Vagina (tissue), 2 donors: ENCODE measurements at regions not wholly inside any gene's neighbourhood (a gene's known extent, or its start where the extent isn't known, plus 50 kb on each side); places are given as distances from the start of the nearest gene placed in this dataset.

ENCODE experiments used
- POLR2A ChIP-seq, 2 donors: fragments of 450-650 bp; IDR thresholded peaks; one replicate each; pipeline ENCODE4 v1.6.1; 2017; ENCODE audit warnings: antibody characterized with exemption in 2 of 2, mild to moderate bottlenecking in 2 of 2, moderate library complexity in 2 of 2
- POLR2AphosphoS5 ChIP-seq, 2 donors: sonication (generic); formaldehyde crosslinking; IDR thresholded peaks; one replicate each; pipeline ENCODE4 v1.9.0; 2017; ENCODE audit warnings: antibody characterized with exemption in 2 of 2, mild to moderate bottlenecking in 2 of 2, low read depth in 1 of 2; ENCODE audit not compliant: insufficient read depth in 1 of 2
- TF ChIP-seq, protein P1 (sequence below), 3 experiments: fragments of 450-650 bp in 2 of 3; fragments of 200-600 bp in 1 of 3; sonication (generic) in 1 of 3; IDR thresholded peaks; one replicate each; pipeline ENCODE4 v1.5.1; 2017 to 2019; ENCODE audit warnings: antibody characterized with exemption in 3 of 3, mild to moderate bottlenecking in 2 of 3, moderate library complexity in 2 of 3

DNA sequence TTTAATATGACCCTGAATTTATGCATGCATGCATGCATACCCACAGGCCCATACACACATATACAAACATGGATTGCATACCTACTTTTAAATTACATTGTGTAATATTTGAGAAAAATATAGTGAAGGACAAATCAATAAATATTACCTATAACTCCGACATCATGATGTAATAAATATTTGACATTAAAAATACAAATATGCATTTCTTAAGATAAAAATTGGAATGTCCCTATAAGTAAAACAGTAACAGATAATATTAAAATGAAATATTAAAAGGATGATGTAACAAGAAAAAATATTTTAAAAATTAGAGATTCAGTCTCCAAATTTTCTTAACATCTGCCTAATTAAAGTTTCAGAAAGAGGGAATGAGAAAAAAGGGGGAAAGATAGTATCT, 433.0 kb downstream of the MDFIC start:
- TF ChIP-seq, protein P1, sequence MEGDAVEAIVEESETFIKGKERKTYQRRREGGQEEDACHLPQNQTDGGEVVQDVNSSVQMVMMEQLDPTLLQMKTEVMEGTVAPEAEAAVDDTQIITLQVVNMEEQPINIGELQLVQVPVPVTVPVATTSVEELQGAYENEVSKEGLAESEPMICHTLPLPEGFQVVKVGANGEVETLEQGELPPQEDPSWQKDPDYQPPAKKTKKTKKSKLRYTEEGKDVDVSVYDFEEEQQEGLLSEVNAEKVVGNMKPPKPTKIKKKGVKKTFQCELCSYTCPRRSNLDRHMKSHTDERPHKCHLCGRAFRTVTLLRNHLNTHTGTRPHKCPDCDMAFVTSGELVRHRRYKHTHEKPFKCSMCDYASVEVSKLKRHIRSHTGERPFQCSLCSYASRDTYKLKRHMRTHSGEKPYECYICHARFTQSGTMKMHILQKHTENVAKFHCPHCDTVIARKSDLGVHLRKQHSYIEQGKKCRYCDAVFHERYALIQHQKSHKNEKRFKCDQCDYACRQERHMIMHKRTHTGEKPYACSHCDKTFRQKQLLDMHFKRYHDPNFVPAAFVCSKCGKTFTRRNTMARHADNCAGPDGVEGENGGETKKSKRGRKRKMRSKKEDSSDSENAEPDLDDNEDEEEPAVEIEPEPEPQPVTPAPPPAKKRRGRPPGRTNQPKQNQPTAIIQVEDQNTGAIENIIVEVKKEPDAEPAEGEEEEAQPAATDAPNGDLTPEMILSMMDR (IDR thresholded peaks at IDR 0.05) = no peak
- no peak for TF ChIP-seq POLR2A (IDR thresholded peaks at IDR 0.05)
- TF ChIP-seq POLR2AphosphoS5 (IDR thresholded peaks at IDR 0.05; ENCODE audit: insufficient read depth in 1 of 2, low read depth in 1 of 2) = no peak
